T-helper 2 cell treated with Interferon-gamma antibody and Interleukin-4, amounts not matched to agents 5 μg/mL and 100 μg/mL, for 36 hours (primary cell): ENCODE measurements at regions not wholly inside any gene's neighbourhood (a gene's known extent, or its start where the extent isn't known, plus 50 kb on each side); places are given as distances from the start of the nearest gene placed in this dataset.
A peak's percentile ranks its signal among the peaks of the same experiment; 100 is the strongest.

Source experiments
- DNase-seq: peaks from one replicate; pipeline ENCODE4 v3.0.0; 2021; ENCODE audit warnings: low spot score
- H3K27ac Mint-ChIP-seq: one replicate; pipeline ENCODE4 v1.8.0; 2021; ENCODE audit warnings: mild to moderate bottlenecking, mixed read lengths
- H3K27me3 Mint-ChIP-seq: one replicate; pipeline ENCODE4 v1.8.0; 2021; ENCODE audit warnings: low read depth, mixed read lengths
- H3K36me3 Mint-ChIP-seq: one replicate; pipeline ENCODE4 v1.8.0; 2021; ENCODE audit warnings: low read depth, mixed read lengths
- H3K4me1 Mint-ChIP-seq: one replicate; pipeline ENCODE4 v1.8.0; 2021; ENCODE audit warnings: low read depth, mixed read lengths
- H3K4me3 Mint-ChIP-seq: one replicate; pipeline ENCODE4 v1.8.0; 2022; ENCODE audit warnings: mild to moderate bottlenecking, moderate library complexity, mixed read lengths
- H3K9me3 Mint-ChIP-seq: one replicate; pipeline ENCODE4 v1.8.0; 2021; ENCODE audit warnings: mixed read lengths

GRCh38 chr2:64750001-64750816 lies 96.5 kb upstream of the SERTAD2 start:
- Mint-ChIP-seq H3K27ac (peak overlapping the region; percentile 91), H3K9me3 (no peaks in the 10 kb centered on the region)
- DNase-seq, result peak; percentile 29

GRCh38 chr2:64750817-64751285 lies 97.1 kb upstream of the SERTAD2 start:
- peak overlapping the region; percentile 91 for H3K27ac Mint-ChIP-seq
- H3K4me1 Mint-ChIP-seq, result peaks cover 27% of the 10 kb centered on the region
- peaks cover 2% of the 10 kb centered on the region for H3K9me3 Mint-ChIP-seq
- DNase-seq, result peak; percentile 99
- no peaks in the 10 kb centered on the region for H3K27me3 Mint-ChIP-seq
- H3K4me3 Mint-ChIP-seq, result peak overlapping the region; percentile 89
- H3K36me3 Mint-ChIP-seq, result no peaks in the 10 kb centered on the region

More at GRCh38 chr2:64750001-64750816, 96.5 kb upstream of the SERTAD2 start:
- peak overlapping the region; percentile 89 for H3K4me3 Mint-ChIP-seq
- H3K4me1 Mint-ChIP-seq, result peaks cover 27% of the 10 kb centered on the region
- H3K27me3 Mint-ChIP-seq, result no peaks in the 10 kb centered on the region
- no peaks in the 10 kb centered on the region for H3K36me3 Mint-ChIP-seq

- peak; percentile 97 for DNase-seq
Observed at GRCh38 chr2:64751286-64752260, 97.9 kb upstream of the SERTAD2 start.

GRCh38 chr2:64753399-64753798 lies 99.7 kb upstream of the SERTAD2 start:
- H3K4me1 Mint-ChIP-seq, result peaks cover 23% of the 10 kb centered on the region

More at GRCh38 chr2:64751286-64752260, 97.9 kb upstream of the SERTAD2 start:
- Mint-ChIP-seq H3K4me1 (peaks cover 26% of the 10 kb centered on the region), H3K27ac (peak overlapping the region; percentile 91), H3K4me3 (peak overlapping the region; percentile 89), H3K9me3 (peaks cover 5% of the 10 kb centered on the region), H3K36me3 (no peaks in the 10 kb centered on the region), H3K27me3 (no peaks in the 10 kb centered on the region)

GRCh38 chr2:64754570-64754969 lies 100.9 kb upstream of the SERTAD2 start:
- Mint-ChIP-seq H3K27ac (no peak overlapping the region), H3K9me3 (peaks cover 5% of the 10 kb centered on the region), H3K27me3 (no peaks in the 10 kb centered on the region), H3K4me1 (peaks cover 15% of the 10 kb centered on the region), H3K36me3 (no peaks in the 10 kb centered on the region), H3K4me3 (no peak overlapping the region)
- no peak for DNase-seq

More at GRCh38 chr2:64753399-64753798, 99.7 kb upstream of the SERTAD2 start:
- DNase-seq, result no peak
- no peaks in the 10 kb centered on the region for H3K36me3 Mint-ChIP-seq
- no peak overlapping the region for H3K27ac Mint-ChIP-seq
- peaks cover 5% of the 10 kb centered on the region for H3K9me3 Mint-ChIP-seq
- H3K4me3 Mint-ChIP-seq, result no peak overlapping the region
- no peaks in the 10 kb centered on the region for H3K27me3 Mint-ChIP-seq

- no peak for DNase-seq
- peaks cover 16% of the 10 kb centered on the region for H3K4me1 Mint-ChIP-seq
Observed at GRCh38 chr2:64757126-64757525, 103.4 kb upstream of the SERTAD2 start.

GRCh38 chr2:64760128-64760527 lies 106.4 kb upstream of the SERTAD2 start:
- Mint-ChIP-seq H3K9me3 (peaks cover 5% of the 10 kb centered on the region), H3K4me1 (peaks cover 20% of the 10 kb centered on the region), H3K36me3 (no peaks in the 10 kb centered on the region), H3K4me3 (no peak overlapping the region), H3K27ac (no peak overlapping the region), H3K27me3 (no peaks in the 10 kb centered on the region)
- DNase-seq, result no peak

More at GRCh38 chr2:64757126-64757525, 103.4 kb upstream of the SERTAD2 start:
- Mint-ChIP-seq H3K4me3 (no peak overlapping the region), H3K27ac (no peak overlapping the region), H3K36me3 (no peaks in the 10 kb centered on the region), H3K9me3 (peaks cover 5% of the 10 kb centered on the region), H3K27me3 (no peaks in the 10 kb centered on the region)

GRCh38 chr2:64762301-64762997 lies 108.7 kb upstream of the SERTAD2 start:
- no peak for DNase-seq
- no peak overlapping the region for H3K27ac Mint-ChIP-seq
- no peaks in the 10 kb centered on the region for H3K27me3 Mint-ChIP-seq
- peaks cover 36% of the 10 kb centered on the region for H3K4me1 Mint-ChIP-seq
- H3K36me3 Mint-ChIP-seq, result no peaks in the 10 kb centered on the region
- no peak overlapping the region for H3K4me3 Mint-ChIP-seq
- no peaks in the 10 kb centered on the region for H3K9me3 Mint-ChIP-seq

- DNase-seq, result no peak
- no peak overlapping the region for H3K4me3 Mint-ChIP-seq
- no peaks in the 10 kb centered on the region for H3K36me3 Mint-ChIP-seq
- H3K27ac Mint-ChIP-seq, result no peak overlapping the region
- H3K27me3 Mint-ChIP-seq, result no peaks in the 10 kb centered on the region
- peaks cover 38% of the 10 kb centered on the region for H3K4me1 Mint-ChIP-seq
- no peaks in the 10 kb centered on the region for H3K9me3 Mint-ChIP-seq
Observed at GRCh38 chr2:64763126-64763525, 109.4 kb upstream of the SERTAD2 start.

- Mint-ChIP-seq H3K9me3 (no peaks in the 10 kb centered on the region), H3K36me3 (no peaks in the 10 kb centered on the region), H3K4me3 (no peak overlapping the region), H3K4me1 (peaks cover 53% of the 10 kb centered on the region), H3K27ac (no peak overlapping the region), H3K27me3 (no peaks in the 10 kb centered on the region)
- DNase-seq, result no peak
Observed at GRCh38 chr2:64765160-64765805, 111.6 kb upstream of the SERTAD2 start.

GRCh38 chr2:64766841-64767669 lies 113.3 kb upstream of the SERTAD2 start:
- Mint-ChIP-seq H3K4me3 (peak overlapping the region; percentile 93), H3K27ac (peak overlapping the region; percentile 97), H3K9me3 (peaks cover 4% of the 10 kb centered on the region), H3K27me3 (peaks cover 10% of the 10 kb centered on the region), H3K36me3 (no peaks in the 10 kb centered on the region), H3K4me1 (peaks cover 45% of the 10 kb centered on the region)
- DNase-seq, result no peak

- Mint-ChIP-seq H3K4me3 (peak overlapping the region; percentile 93), H3K27ac (peak overlapping the region; percentile 97), H3K27me3 (peaks cover 11% of the 10 kb centered on the region), H3K9me3 (peaks cover 5% of the 10 kb centered on the region), H3K4me1 (peaks cover 39% of the 10 kb centered on the region), H3K36me3 (no peaks in the 10 kb centered on the region)
- DNase-seq, result peak; percentile 83
Observed at GRCh38 chr2:64767670-64768468, 114.2 kb upstream of the SERTAD2 start.
